Heart left ventricle (tissue), 13 donors: ENCODE measurements at regions not wholly inside any gene's neighbourhood (a gene's known extent, or its start where the extent isn't known, plus 50 kb on each side); places are given as distances from the start of the nearest gene placed in this dataset.

Source experiments
- CTCF ChIP-seq, 12 donors: fragments of 200-600 bp; sonication (generic) in 4 of 12; IDR thresholded peaks; one replicate each; pipeline versions ENCODE4 v1.5.0 to v1.8.0; 2018 to 2022; ENCODE audit warnings: antibody characterized with exemption in 12 of 12, mild to moderate bottlenecking in 5 of 12
- POLR2A ChIP-seq, 2 donors: fragments of 450-650 bp; IDR thresholded peaks; one replicate each; pipeline ENCODE4 v1.6.1; 2017; ENCODE audit warnings: antibody characterized with exemption in 2 of 2, mild to moderate bottlenecking in 2 of 2, moderate library complexity in 2 of 2
- donor health status: ischemic (EF 13 %, LVEDD 7.1; RV severe dilation, severe dysfunction).
- donor health status: DM: no; HTN: yes; CAD: no.
- donor health status: DM: no; HTN: no; CAD: no.
- donor health status: ischemic (EF 25% LVEDD 6.9; RV normal size, moderate dysfunction).
- donor health status: ischemic (EF 25% LVEDD 5.7; RV mildly dilated, moderate dysfunction).
- donor health status: ischemic (EF 35%, LVEDD 5.7; RV mildly dilated, moderate dysfunction).
- donor health status: nonischemic (EF 11% LVEDD 7.7; RV severe dilation, severe dysfunction).
- donor health status: DM: yes; HTN: yes; CAD: no.
- donor health status: PGD.
- donor health status: ischemic (EF 29% LVEDD 5.4; RV normal size, mild dysfunction).
- donor health status: nonischemic (EF 23%, LVEDD 6.1; RV moderate dilation, normal function).

GRCh38 chr1:97006044-97006661, 284.6 kb downstream of the PTBP2 start:
- TF ChIP-seq POLR2A (IDR thresholded peaks at IDR 0.05): no peak
- TF ChIP-seq CTCF (IDR thresholded peaks at IDR 0.05): no peak
